K562 (cell line): ENCODE measurements at regions not wholly inside any gene's neighbourhood (a gene's known extent, or its start where the extent isn't known, plus 50 kb on each side); places are given as distances from the start of the nearest gene placed in this dataset.

Source experiments
- CHD1 ChIP-seq: fragments of 200-600 bp; sonication (generic); IDR thresholded peaks from one replicate; pipeline ENCODE4 v1.6.1; 2012; ENCODE audit warnings: mild to moderate bottlenecking, moderate library complexity, low read length, inconsistent platforms
- NR2C2 ChIP-seq, 2 experiments: fragments of 200-800 bp in 1 of 2; sonication (Bioruptor generic) in 1 of 2; sonication (generic) in 1 of 2; formaldehyde crosslinking in 1 of 2; IDR thresholded peaks; 2 replicates each; pipeline versions ENCODE4 v1.6.1 to v1.8.0; 2016 to 2022; ENCODE audit warnings: mild to moderate bottlenecking in 1 of 2, missing compliant biosample characterization in 1 of 2, missing genetic modification characterization in 1 of 2, missing genetic modification reagents in 1 of 2
- UBTF ChIP-seq, 2 experiments: IDR thresholded peaks; 2 replicates each; pipeline ENCODE4 v1.6.1; 2012; ENCODE audit warnings: improper control_type of control experiment in 2 of 2, low read depth in 2 of 2, low read length in 2 of 2, borderline replicate concordance in 1 of 2
- TF ChIP-seq, protein P1 (sequence below): fragments of 450-650 bp; IDR thresholded peaks from 2 replicates; pipeline ENCODE4 v1.6.1; 2016; ENCODE audit warnings: missing biosample characterization, missing genetic modification characterization
- TF ChIP-seq, protein P2 (sequence below): fragments of 150-350 bp; conservative IDR thresholded peaks from 2 replicates; pipeline ENCODE4 v1.6.1; 2014; ENCODE audit warnings: low read length

DNA sequence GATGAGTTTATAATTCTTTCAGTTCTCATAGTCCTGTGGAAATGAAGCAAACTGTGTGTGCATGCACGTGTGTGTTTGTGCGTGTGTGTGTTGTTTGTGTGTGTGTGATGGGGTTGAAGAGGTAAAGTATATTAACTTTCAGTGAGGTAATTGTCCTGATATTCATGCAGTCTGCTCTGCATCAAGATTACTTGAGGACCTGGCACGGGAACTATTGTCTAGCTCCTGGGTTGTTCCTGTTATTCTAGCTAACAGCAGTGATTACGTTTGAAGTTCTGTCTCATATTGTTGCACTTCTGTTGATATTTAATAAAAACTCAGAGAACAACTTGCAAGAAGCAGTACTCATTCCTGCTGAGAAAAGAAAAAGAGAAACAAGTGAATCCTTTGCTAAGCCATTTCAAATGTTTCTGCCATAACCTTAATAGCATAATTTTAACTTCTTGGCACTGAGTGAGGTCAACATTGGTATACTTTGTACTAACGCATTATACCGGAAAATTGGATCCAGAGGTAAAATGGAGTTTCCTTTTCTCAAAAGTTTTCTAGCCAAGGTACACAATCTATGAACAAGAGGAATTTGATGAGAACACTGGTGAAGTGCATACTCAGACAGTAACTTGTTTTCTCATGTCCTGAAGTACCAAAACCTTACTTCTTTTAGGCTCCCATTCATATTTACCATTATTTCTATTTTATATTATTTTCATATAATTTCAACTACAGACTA, 113.2 kb downstream of the SPCS3 start:
- TF ChIP-seq UBTF (IDR thresholded peaks at IDR 0.05; ENCODE audit: borderline replicate concordance in 1 of 2, low read depth in 2 of 2, low read length in 2 of 2) (no peak), CHD1 (no peak), NR2C2 (CRISPR knock-in tag; IDR thresholded peaks at IDR 0.05) (no peak), NR2C2 (tag; IDR thresholded peaks at IDR 0.05) (no peak)
- TF ChIP-seq, protein P1, sequence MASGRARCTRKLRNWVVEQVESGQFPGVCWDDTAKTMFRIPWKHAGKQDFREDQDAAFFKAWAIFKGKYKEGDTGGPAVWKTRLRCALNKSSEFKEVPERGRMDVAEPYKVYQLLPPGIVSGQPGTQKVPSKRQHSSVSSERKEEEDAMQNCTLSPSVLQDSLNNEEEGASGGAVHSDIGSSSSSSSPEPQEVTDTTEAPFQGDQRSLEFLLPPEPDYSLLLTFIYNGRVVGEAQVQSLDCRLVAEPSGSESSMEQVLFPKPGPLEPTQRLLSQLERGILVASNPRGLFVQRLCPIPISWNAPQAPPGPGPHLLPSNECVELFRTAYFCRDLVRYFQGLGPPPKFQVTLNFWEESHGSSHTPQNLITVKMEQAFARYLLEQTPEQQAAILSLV (tag), result no peak
- TF ChIP-seq, protein P2, sequence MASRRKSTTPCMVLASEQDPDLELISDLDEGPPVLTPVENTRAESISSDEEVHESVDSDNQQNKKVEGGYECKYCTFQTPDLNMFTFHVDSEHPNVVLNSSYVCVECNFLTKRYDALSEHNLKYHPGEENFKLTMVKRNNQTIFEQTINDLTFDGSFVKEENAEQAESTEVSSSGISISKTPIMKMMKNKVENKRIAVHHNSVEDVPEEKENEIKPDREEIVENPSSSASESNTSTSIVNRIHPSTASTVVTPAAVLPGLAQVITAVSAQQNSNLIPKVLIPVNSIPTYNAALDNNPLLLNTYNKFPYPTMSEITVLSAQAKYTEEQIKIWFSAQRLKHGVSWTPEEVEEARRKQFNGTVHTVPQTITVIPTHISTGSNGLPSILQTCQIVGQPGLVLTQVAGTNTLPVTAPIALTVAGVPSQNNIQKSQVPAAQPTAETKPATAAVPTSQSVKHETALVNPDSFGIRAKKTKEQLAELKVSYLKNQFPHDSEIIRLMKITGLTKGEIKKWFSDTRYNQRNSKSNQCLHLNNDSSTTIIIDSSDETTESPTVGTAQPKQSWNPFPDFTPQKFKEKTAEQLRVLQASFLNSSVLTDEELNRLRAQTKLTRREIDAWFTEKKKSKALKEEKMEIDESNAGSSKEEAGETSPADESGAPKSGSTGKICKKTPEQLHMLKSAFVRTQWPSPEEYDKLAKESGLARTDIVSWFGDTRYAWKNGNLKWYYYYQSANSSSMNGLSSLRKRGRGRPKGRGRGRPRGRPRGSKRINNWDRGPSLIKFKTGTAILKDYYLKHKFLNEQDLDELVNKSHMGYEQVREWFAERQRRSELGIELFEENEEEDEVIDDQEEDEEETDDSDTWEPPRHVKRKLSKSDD, result no peak
